SU-DHL-6 (cell line): ENCODE measurements at regions not wholly inside any gene's neighbourhood (a gene's known extent, or its start where the extent isn't known, plus 50 kb on each side); places are given as distances from the start of the nearest gene placed in this dataset.
"Not testable (repeated sequence)": the region's sequence is repeated elsewhere in the genome, so short reads cannot be mapped to it uniquely, and the experiment has no call there.

Experiments used
- H2AFZ ChIP-seq: fragments of 200-600 bp; sonication (generic); 2 replicates; pipeline ENCODE4 v1.6.1; 2014; ENCODE audit warnings: low read depth, mild to moderate bottlenecking, moderate library complexity, mixed read lengths, antibody characterized with exemption, low read length; ENCODE audit not compliant: severe bottlenecking
- H3F3A ChIP-seq: fragments of 200-600 bp; shearing (Covaris generic); 2 replicates; pipeline ENCODE4 v1.6.0; 2016; ENCODE audit warnings: antibody characterized with exemption, mild to moderate bottlenecking; ENCODE audit not compliant: insufficient read depth
- H3K27ac ChIP-seq: fragments of 200-600 bp; sonication (generic); 2 replicates; pipeline ENCODE4 v1.5.1; 2016; ENCODE audit warnings: low read depth, mild to moderate bottlenecking, low read length, moderate library complexity, mixed read lengths
- H3K27me3 ChIP-seq: fragments of 200-600 bp; sonication (generic), shearing (Covaris generic); 2 replicates; pipeline ENCODE4 v1.6.0; 2014; ENCODE audit warnings: mild to moderate bottlenecking, low read length
- H3K36me3 ChIP-seq: fragments of 200-600 bp; sonication (generic); 2 replicates; pipeline ENCODE4 v1.6.1; 2014; ENCODE audit warnings: mild to moderate bottlenecking, low read length, mixed read lengths
- H3K4me2 ChIP-seq: fragments of 300-600, 200-600 bp; shearing (Covaris generic), sonication (generic); 2 replicates; pipeline ENCODE4 v1.6.0; 2014; ENCODE audit warnings: low read length, low read depth, mild to moderate bottlenecking; ENCODE audit not compliant: poor library complexity, severe bottlenecking
- H3K4me3 ChIP-seq: fragments of 200-600 bp; sonication (generic); 2 replicates; pipeline ENCODE4 v1.5.1; 2014; ENCODE audit warnings: antibody characterized with exemption, low read length, mild to moderate bottlenecking, mixed read lengths; ENCODE audit not compliant: insufficient read depth, poor library complexity, severe bottlenecking
- H3K79me2 ChIP-seq: fragments of 200-600 bp; sonication (generic); 2 replicates; pipeline ENCODE4 v1.6.1; 2014; ENCODE audit warnings: mild to moderate bottlenecking, low read length, moderate library complexity; ENCODE audit not compliant: insufficient read depth
- H3K9ac ChIP-seq: fragments of 200-600 bp; sonication (generic); 2 replicates; pipeline ENCODE4 v1.7.0; 2014; ENCODE audit warnings: mild to moderate bottlenecking, low read length
- H3K9me2 ChIP-seq: fragments of 200-600 bp; sonication (generic); replicated peaks from 2 replicates; pipeline ENCODE4 v1.6.1; 2014; ENCODE audit warnings: low read length; ENCODE audit not compliant: insufficient read depth
- H3K9me3 ChIP-seq: fragments of 200-600 bp; sonication (generic); 2 replicates; pipeline ENCODE4 v1.6.1; 2014; ENCODE audit warnings: low read length, mixed read lengths; ENCODE audit not compliant: insufficient read depth
- H4K20me1 ChIP-seq: fragments of 200-600 bp; sonication (generic); 2 replicates; pipeline ENCODE4 v1.6.1; 2014; ENCODE audit warnings: low read depth, mild to moderate bottlenecking, antibody characterized with exemption, low read length, moderate library complexity, mixed read lengths
- EZH2phosphoT487 ChIP-seq: fragments of 200-600 bp; sonication (generic), shearing (Covaris generic); conservative IDR thresholded peaks from 2 replicates; pipeline ENCODE4 v1.6.1; 2018; ENCODE audit warnings: mild to moderate bottlenecking, antibody characterized with exemption, low read length, moderate library complexity, mixed read lengths
- TF ChIP-seq, protein P1 (sequence below): fragments of 200-600 bp; sonication (generic); IDR thresholded peaks from one replicate; pipeline ENCODE4 v1.5.1; 2017; ENCODE audit warnings: antibody characterized with exemption, mild to moderate bottlenecking, low read length, moderate library complexity; ENCODE audit not compliant: insufficient read depth, poor library complexity, severe bottlenecking

DNA sequence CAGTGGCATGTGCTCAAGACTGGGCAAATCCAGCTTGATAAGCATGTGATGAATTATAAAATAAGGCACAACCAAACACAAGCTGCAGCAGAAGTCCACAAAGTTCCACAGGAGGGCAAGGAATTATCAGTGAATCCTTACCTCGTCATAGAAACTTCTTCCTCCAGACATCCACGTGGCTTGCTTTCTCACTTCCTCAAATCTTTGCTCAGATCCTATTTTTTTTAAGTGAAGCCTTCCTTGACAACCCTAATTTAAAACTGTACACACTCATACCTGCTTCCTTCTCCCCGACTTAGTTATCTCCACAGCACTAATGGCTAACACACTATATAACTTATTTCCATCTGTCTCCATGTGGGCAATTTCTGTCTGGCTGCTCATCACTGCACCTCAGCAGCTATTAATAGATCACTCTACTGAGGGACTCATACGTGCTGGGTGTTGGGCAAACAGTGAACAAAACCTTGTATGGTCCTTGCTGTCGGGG, 320.7 kb downstream of the KLF13 start:
- H3K79me2 ChIP-seq, H3K9me3 ChIP-seq, H3K27me3 ChIP-seq, H3K9me2 ChIP-seq, H3K36me3 ChIP-seq, H3K27ac ChIP-seq, H3K9ac ChIP-seq, H3K4me3 ChIP-seq, H3F3A ChIP-seq, H3K4me2 ChIP-seq, H2AFZ ChIP-seq, H4K20me1 ChIP-seq: not testable (repeated sequence)

GRCh38 chr15:31649634-31650033, 323.0 kb downstream of the KLF13 start:
- H3K27me3 ChIP-seq, H3K4me2 ChIP-seq, H3K9me2 ChIP-seq, H3K9ac ChIP-seq, H3K9me3 ChIP-seq, H3F3A ChIP-seq, H2AFZ ChIP-seq, H3K36me3 ChIP-seq, H3K79me2 ChIP-seq, H3K4me3 ChIP-seq, H4K20me1 ChIP-seq, H3K27ac ChIP-seq: not testable (repeated sequence)

GRCh38 chr15:31650055-31650701, 323.5 kb downstream of the KLF13 start:
- H3K4me2 ChIP-seq, H2AFZ ChIP-seq, H3F3A ChIP-seq: not testable (repeated sequence)

DNA sequence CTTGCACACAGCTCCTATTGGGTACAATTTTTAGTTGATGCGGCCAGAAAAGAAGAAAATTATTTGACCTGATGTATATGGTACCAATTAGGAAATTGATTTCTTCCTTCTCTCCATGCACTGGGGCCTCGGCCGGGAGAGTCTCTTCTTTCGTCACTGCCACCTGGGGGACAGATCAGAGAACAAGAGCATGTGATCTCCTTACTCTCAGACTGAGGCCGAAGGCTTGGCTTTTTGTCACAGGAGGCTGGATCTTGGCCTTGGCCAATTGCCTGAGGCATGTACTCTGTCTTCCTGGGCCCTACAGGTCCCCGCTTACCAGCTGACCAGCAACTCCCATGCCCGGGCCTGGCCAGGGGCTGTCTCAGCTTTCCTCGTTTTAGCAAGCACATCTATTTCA, 330.3 kb downstream of the KLF13 start:
- not testable (repeated sequence) for H3K36me3 ChIP-seq, H3K27me3 ChIP-seq, H3K79me2 ChIP-seq, H4K20me1 ChIP-seq, H3K9me3 ChIP-seq, H3K9ac ChIP-seq, H3K4me2 ChIP-seq, H3K9me2 ChIP-seq, H3K4me3 ChIP-seq, H3K27ac ChIP-seq, H3F3A ChIP-seq, H2AFZ ChIP-seq

More at GRCh38 chr15:31650055-31650701, 323.5 kb downstream of the KLF13 start:
- H3K27ac ChIP-seq, H3K9ac ChIP-seq, H4K20me1 ChIP-seq, H3K9me2 ChIP-seq, H3K36me3 ChIP-seq, H3K4me3 ChIP-seq, H3K27me3 ChIP-seq, H3K79me2 ChIP-seq, H3K9me3 ChIP-seq: not testable (repeated sequence)

DNA sequence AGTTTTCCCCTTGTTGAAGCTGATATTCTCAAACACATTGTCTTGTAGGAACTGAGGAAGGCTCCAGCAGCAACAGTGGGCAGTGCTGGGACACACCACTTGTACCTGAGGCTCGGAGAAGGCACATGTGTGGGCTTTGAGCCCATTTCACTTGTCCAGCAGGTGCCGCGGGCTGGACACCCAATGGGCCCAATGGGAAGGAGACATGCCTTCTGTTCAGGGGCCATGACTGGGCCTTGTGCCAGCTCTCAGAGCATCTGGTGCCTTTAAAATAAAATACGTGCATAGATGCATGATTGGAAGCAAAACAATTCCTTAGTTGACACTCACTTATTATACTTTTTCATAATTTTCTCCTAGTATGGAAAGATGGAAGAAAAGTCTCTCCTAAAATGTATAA, 334.2 kb downstream of the KLF13 start:
- Histone ChIP-seq H3K36me3 (no peaks in the 10 kb centered on the region), H3K27ac (no peak overlapping the region), H3F3A (no peaks in the 10 kb centered on the region), H3K9me3 (no peaks in the 10 kb centered on the region), H3K9ac (no peak overlapping the region), H3K4me3 (no peak overlapping the region), H4K20me1 (no peaks in the 10 kb centered on the region), H3K4me2 (no peak overlapping the region), H2AFZ (no peak overlapping the region), H3K79me2 (no peaks in the 10 kb centered on the region), H3K9me2 (no peaks in the 10 kb centered on the region), H3K27me3 (no peaks in the 10 kb centered on the region)
- TF ChIP-seq, protein P1, sequence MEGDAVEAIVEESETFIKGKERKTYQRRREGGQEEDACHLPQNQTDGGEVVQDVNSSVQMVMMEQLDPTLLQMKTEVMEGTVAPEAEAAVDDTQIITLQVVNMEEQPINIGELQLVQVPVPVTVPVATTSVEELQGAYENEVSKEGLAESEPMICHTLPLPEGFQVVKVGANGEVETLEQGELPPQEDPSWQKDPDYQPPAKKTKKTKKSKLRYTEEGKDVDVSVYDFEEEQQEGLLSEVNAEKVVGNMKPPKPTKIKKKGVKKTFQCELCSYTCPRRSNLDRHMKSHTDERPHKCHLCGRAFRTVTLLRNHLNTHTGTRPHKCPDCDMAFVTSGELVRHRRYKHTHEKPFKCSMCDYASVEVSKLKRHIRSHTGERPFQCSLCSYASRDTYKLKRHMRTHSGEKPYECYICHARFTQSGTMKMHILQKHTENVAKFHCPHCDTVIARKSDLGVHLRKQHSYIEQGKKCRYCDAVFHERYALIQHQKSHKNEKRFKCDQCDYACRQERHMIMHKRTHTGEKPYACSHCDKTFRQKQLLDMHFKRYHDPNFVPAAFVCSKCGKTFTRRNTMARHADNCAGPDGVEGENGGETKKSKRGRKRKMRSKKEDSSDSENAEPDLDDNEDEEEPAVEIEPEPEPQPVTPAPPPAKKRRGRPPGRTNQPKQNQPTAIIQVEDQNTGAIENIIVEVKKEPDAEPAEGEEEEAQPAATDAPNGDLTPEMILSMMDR = no peak
- no peak for TF ChIP-seq EZH2phosphoT487

- not testable (repeated sequence) for H3K4me2 ChIP-seq, H3K27ac ChIP-seq, H4K20me1 ChIP-seq, H3F3A ChIP-seq, H3K27me3 ChIP-seq, H3K79me2 ChIP-seq, H3K36me3 ChIP-seq, H3K9me2 ChIP-seq, H3K9me3 ChIP-seq, H3K4me3 ChIP-seq, H2AFZ ChIP-seq, H3K9ac ChIP-seq
Measured at GRCh38 chr15:31665732-31666131, 339.1 kb downstream of the KLF13 start.

DNA sequence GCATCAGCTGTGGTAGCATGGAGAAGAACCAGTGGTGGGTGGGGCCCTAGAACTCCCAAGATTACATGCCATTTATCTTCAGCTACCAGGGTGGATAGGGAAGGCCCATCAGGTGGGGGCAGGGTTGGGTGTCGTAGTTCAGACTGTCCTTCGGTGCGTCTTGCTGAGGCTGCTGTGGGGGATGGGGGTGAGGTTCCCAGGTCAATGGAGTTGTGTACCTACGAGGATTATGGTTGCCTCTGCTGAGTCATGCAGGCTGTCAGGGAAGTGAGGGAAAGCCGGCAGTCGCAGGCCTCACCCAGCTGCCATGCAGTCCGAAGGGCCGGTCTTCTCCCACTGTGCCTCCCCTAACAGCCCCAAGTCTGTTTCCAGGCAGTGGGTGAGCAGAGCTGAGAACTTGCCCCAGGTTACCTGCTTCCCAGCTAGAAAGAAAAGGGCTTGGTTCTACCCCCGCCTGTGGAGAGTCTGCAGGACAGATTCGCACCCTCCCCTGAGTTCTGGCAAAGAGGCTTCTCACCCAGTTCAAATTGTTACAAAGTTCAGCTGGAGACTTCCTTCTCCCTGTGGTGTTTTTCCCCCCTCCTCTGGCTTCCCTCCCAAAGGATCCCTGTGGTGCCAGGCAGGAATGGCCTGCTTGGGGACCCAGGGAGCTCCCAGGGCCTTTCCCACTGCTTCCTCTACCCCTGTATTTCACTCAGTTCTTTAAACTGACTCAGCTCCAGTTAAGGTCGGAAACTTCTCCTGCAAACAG, 342.7 kb downstream of the KLF13 start:
- not testable (repeated sequence) for H2AFZ ChIP-seq, H3K4me2 ChIP-seq

More for the DNA sequence above, 342.7 kb downstream of the KLF13 start:
- not testable (repeated sequence) for H3K9me3 ChIP-seq, H3K9me2 ChIP-seq, H3K9ac ChIP-seq, H3F3A ChIP-seq, H3K4me3 ChIP-seq, H3K27me3 ChIP-seq, H4K20me1 ChIP-seq, H3K79me2 ChIP-seq, H3K27ac ChIP-seq, H3K36me3 ChIP-seq
